A172 (cell line): ENCODE measurements at regions not wholly inside any gene's neighbourhood (a gene's known extent, or its start where the extent isn't known, plus 50 kb on each side); places are given as distances from the start of the nearest gene placed in this dataset.

Experiments
- DNase-seq: peaks from one replicate; pipeline ENCODE4 v3.0.0-alpha.2; 2015; ENCODE audit warnings: low spot score

- DNase-seq, result no peak
Measured at GRCh38 chr3:26521261-26521660, 101.3 kb upstream of the LRRC3B start.

- no peak for DNase-seq
Measured at GRCh38 chr3:26522919-26523318, 99.7 kb upstream of the LRRC3B start.

- no peak for DNase-seq
Measured at GRCh38 chr3:26525013-26525412, 97.6 kb upstream of the LRRC3B start.

- DNase-seq, result no peak
Measured at GRCh38 chr3:26535151-26535550, 87.4 kb upstream of the LRRC3B start.

- no peak for DNase-seq
Measured at GRCh38 chr3:26536955-26537354, 85.6 kb upstream of the LRRC3B start.

- no peak for DNase-seq
Measured at GRCh38 chr3:26550413-26550812, 72.2 kb upstream of the LRRC3B start.

GRCh38 chr3:26556637-26557036 is 65.9 kb upstream of the LRRC3B start:
- DNase-seq, result no peak

GRCh38 chr3:26558257-26558656 is 64.3 kb upstream of the LRRC3B start:
- no peak for DNase-seq

- no peak for DNase-seq
Measured at GRCh38 chr3:26559227-26559626, 63.3 kb upstream of the LRRC3B start.

GRCh38 chr3:26560081-26560480 is 62.5 kb upstream of the LRRC3B start:
- no peak for DNase-seq

GRCh38 chr3:26562021-26562768 is 60.4 kb upstream of the LRRC3B start:
- DNase-seq, result no peak
